C1 segment of cervical spinal cord (tissue), 14 donors: ENCODE measurements at regions not wholly inside any gene's neighbourhood (a gene's known extent, or its start where the extent isn't known, plus 50 kb on each side); places are given as distances from the start of the nearest gene placed in this dataset.
"Not testable (repeated sequence)": the region's sequence is repeated elsewhere in the genome, so short reads cannot be mapped to it uniquely, and the experiment has no call there.

Experiments
- DNase-seq, 14 donors: peaks; one replicate each; lab custom pipeline; 2025; lab: John Stamatoyannopoulos, UW

GRCh38 chrX:135632353-135632752 lies 81.1 kb upstream of the CT45A1 start:
- peak in 1 of 14 donors; percentile 4 for DNase-seq

- DNase-seq: no peak
Measured at GRCh38 chrX:135639066-135639780, 74.2 kb upstream of the CT45A1 start.

DNA sequence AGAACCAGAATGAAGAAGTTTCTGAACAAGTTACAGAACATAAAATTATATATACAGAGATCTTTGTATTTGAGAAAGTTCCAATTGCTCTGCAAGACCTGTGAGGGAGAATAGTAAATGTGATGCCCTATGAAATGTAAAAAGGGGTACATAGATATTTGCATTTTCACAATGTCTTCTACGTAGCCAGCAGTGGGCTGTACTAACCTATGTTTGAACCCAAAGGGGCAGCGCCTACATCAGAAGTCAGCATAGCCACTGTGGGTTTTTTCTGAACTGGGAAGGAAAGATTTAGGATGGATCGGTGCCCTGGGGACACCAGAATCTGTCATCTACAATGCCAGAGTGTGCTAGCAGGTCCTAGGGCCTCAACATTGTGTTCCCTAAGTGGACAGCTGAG lies 69.5 kb upstream of the CT45A1 start:
- no peak for DNase-seq

DNA sequence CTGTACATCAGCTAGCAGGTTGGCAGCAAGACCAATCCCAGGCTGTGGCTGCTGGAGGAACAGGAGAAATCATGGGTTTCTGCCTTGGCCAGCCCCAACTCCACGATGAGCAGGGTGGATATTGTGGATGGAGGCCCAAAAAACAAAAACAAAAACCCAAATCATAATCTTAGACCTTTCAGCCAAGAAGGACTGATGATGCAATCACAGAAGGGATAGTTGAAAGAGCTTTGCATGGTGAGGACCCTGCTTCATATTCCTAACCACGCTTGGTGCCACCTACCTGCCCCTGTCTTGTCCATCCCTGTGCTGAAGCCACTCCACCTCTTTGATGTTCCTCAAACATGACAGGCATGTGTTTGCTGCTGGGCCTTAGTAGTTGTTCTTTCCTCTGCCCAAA lies 68.8 kb upstream of the CT45A1 start:
- no peak for DNase-seq

GRCh38 chrX:135649029-135649428 lies 64.4 kb upstream of the CT45A1 start:
- no peak for DNase-seq

GRCh38 chrX:135649561-135649960 lies 63.9 kb upstream of the CT45A1 start:
- peak in 1 of 14 donors; percentile 25 for DNase-seq

DNA sequence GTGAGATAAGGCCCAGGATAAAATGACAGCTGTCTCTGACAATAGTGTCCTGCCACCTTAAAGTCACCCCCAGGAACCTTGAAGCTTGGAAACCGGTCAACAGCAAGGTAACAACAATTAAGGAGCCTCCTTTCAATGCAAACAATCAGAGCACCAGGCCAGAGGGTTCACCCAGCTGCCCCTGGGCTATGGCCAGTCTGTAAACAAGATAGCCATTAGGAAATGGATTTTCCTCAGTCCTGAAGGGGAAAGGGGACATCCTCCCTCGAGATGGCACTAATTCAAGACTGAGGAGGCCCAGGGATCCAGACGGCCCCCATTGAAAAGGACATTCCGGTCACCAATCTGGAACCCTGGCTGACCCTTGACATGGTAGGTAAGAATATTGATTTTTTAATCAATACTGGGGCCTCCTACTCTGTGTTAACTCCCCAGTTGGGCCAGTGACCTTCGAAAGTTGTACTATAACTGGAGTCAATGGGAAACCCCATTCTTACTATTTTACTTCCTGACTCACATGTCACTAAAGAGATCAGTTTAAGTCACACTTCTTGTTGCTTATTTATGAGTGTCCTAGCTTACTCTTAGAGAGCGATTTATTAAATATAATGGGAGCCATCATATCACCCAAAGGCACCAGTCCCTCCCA lies 61.7 kb upstream of the CT45A1 start:
- DNase-seq: no peak

DNA sequence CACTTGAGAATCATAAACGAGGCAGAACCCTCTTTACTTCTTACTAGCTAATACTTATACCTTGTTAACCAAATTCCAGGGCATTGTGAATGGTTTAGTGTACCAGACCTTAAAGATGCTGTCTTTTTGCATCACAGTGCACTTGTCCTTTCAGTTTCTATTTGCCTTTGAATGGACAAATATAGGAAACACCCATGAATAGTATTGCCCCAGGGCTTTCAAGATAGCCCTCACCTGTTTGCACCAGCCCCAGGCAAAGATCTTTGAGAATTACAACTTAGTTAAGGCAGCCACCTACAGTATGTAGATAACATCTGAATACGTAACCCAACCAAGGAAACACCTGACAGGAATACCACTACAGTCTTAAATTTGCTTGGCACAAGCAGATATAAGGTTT lies 60.8 kb upstream of the CT45A1 start:
- no peak for DNase-seq

GRCh38 chrX:135657952-135658654 lies 55.3 kb upstream of the CT45A1 start:
- DNase-seq: not testable (repeated sequence)
